Ascending aorta (tissue), 2 donors: ENCODE measurements at regions not wholly inside any gene's neighbourhood (a gene's known extent, or its start where the extent isn't known, plus 50 kb on each side); places are given as distances from the start of the nearest gene placed in this dataset.

Source experiments
- DNase-seq, 2 donors: peaks; one replicate each; pipeline ENCODE4 v3.0.0-alpha.2; 2019; ENCODE audit warnings: low spot score in 2 of 2
- H3K27ac ChIP-seq, 2 donors: fragments of 200-600 bp; sonication (generic); one replicate each; pipeline ENCODE4 v1.5.1; 2016 to 2017; ENCODE audit warnings: mild to moderate bottlenecking in 1 of 2
- H3K27me3 ChIP-seq: fragments of 200-600 bp; sonication (generic); one replicate; pipeline ENCODE4 v1.5.1; 2017
- H3K36me3 ChIP-seq, 2 donors: fragments of 200-600 bp; sonication (generic); one replicate each; pipeline ENCODE4 v1.5.1; 2016
- H3K4me1 ChIP-seq, 2 donors: fragments of 200-600 bp; sonication (generic); one replicate each; pipeline ENCODE4 v1.5.1; 2016 to 2017; ENCODE audit warnings: mild to moderate bottlenecking in 1 of 2
- H3K4me3 ChIP-seq, 2 donors: fragments of 200-600 bp; sonication (generic); one replicate each; pipeline ENCODE4 v1.5.1; 2016 to 2017; ENCODE audit warnings: mild to moderate bottlenecking in 1 of 2
- H3K9me3 ChIP-seq, 2 donors: fragments of 200-600 bp; sonication (generic); one replicate each; pipeline ENCODE4 v1.5.1; 2016
- intact Hi-C: fragments of 100-400 bp; cut with DNase I; formaldehyde crosslinking; loops from one replicate; pipeline ENCODE4 v1.15.1; 2023
- TF ChIP-seq, protein P1 (sequence below), 3 experiments: fragments of 200-600 bp in 2 of 3; fragments of 450-650 bp in 1 of 3; sonication (generic) in 2 of 3; IDR thresholded peaks; one replicate each; pipeline ENCODE4 v1.5.1; 2016 to 2019; ENCODE audit warnings: antibody characterized with exemption in 3 of 3, mild to moderate bottlenecking in 1 of 3, moderate library complexity in 1 of 3

DNA sequence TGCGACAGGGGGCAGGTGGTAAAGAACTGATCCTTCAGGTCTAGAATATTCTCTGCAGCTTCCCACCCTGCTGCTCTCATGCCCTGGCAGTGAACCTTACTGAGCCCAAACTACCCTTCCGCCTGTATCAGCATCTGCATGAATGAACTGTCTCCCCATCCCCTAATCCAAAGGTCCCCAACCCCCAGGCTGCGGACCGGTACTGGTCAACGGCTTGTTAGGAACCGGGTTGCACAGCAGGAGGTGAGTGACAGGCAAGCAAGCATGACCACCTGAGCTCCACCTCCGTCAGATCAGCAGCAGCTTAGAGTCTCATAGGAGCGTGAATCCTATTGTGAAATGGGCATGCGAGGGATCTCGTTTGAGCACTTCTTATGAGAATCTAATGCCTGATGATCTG, 58.2 kb upstream of the LMO1 start:
- Histone ChIP-seq H3K27me3 (no peaks in the 10 kb centered on the region), H3K27ac (no peak overlapping the region), H3K36me3 (no peaks in the 10 kb centered on the region), H3K4me1 (no peaks in the 10 kb centered on the region), H3K4me3 (no peak overlapping the region), H3K9me3 (no peaks in the 10 kb centered on the region)
- TF ChIP-seq, protein P1, sequence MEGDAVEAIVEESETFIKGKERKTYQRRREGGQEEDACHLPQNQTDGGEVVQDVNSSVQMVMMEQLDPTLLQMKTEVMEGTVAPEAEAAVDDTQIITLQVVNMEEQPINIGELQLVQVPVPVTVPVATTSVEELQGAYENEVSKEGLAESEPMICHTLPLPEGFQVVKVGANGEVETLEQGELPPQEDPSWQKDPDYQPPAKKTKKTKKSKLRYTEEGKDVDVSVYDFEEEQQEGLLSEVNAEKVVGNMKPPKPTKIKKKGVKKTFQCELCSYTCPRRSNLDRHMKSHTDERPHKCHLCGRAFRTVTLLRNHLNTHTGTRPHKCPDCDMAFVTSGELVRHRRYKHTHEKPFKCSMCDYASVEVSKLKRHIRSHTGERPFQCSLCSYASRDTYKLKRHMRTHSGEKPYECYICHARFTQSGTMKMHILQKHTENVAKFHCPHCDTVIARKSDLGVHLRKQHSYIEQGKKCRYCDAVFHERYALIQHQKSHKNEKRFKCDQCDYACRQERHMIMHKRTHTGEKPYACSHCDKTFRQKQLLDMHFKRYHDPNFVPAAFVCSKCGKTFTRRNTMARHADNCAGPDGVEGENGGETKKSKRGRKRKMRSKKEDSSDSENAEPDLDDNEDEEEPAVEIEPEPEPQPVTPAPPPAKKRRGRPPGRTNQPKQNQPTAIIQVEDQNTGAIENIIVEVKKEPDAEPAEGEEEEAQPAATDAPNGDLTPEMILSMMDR (IDR thresholded peaks at IDR 0.05), result no peak
- intact Hi-C loops, result no loop called here
- DNase-seq, result no peak

DNA sequence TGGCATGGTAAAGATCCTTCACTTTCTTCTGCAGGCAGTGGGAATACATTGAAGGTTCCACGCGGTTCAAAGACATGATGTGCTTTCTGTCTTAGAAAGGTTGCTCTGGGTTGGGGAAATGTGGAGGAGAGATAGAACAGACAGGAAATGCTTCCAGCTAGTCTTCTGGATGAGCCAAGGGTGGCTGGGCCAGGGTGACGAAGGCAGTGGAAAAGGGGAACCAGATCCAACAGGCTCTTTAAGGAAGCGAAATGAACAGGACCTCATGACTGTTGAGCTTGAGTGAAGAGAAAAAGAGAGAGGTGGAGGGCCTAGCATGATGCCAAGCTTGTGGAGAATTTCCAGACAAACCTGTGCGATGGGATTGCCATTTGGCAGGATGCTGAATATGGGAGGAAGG, 56.4 kb upstream of the LMO1 start:
- TF ChIP-seq, protein P1 (IDR thresholded peaks at IDR 0.05), result no peak
- intact Hi-C loops, result no loop called here
- no peaks in the 10 kb centered on the region for H3K36me3 ChIP-seq
- no peaks in the 10 kb centered on the region for H3K9me3 ChIP-seq
- no peak for DNase-seq
- no peak overlapping the region for H3K4me3 ChIP-seq
- H3K27ac ChIP-seq, result no peak overlapping the region
- no peaks in the 10 kb centered on the region for H3K4me1 ChIP-seq
- no peaks in the 10 kb centered on the region for H3K27me3 ChIP-seq

DNA sequence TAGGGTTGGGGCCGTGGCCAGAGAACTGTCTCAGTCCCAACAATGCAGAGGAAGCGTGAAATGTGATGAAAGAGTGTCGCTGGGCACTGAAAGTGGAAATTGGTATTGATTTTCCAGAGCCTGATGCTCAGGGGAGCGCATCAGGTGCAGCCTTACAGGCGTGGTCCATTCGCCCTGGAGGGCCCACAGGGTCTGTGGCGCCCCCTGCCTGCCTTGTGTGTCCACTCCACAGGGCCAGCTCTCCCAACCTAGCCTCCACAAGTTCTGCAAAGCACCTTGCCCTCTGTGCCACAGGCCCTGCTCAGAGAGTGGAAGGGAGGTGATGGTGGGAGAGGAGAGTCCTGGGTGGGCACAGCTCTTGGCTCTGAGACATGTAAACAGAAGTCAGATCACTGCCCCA, 54.9 kb upstream of the LMO1 start:
- no peak for DNase-seq
- intact Hi-C loops, result no loop called here
- Histone ChIP-seq H3K4me3 (no peak overlapping the region), H3K27me3 (no peaks in the 10 kb centered on the region), H3K9me3 (no peaks in the 10 kb centered on the region), H3K4me1 (no peaks in the 10 kb centered on the region), H3K27ac (no peak overlapping the region), H3K36me3 (no peaks in the 10 kb centered on the region)
- TF ChIP-seq, protein P1 (IDR thresholded peaks at IDR 0.05), result no peak

- no peaks in the 10 kb centered on the region for H3K9me3 ChIP-seq
- H3K4me1 ChIP-seq, result no peaks in the 10 kb centered on the region
- H3K27me3 ChIP-seq, result no peaks in the 10 kb centered on the region
- intact Hi-C loops, result no loop called here
- DNase-seq, result no peak
- H3K36me3 ChIP-seq, result no peaks in the 10 kb centered on the region
- TF ChIP-seq, protein P1 (IDR thresholded peaks at IDR 0.05), result no peak
- no peak overlapping the region for H3K4me3 ChIP-seq
- H3K27ac ChIP-seq, result no peak overlapping the region
These were observed 53.5 kb upstream of the LMO1 start for GRCh38 chr11:8317159-8317558.

DNA sequence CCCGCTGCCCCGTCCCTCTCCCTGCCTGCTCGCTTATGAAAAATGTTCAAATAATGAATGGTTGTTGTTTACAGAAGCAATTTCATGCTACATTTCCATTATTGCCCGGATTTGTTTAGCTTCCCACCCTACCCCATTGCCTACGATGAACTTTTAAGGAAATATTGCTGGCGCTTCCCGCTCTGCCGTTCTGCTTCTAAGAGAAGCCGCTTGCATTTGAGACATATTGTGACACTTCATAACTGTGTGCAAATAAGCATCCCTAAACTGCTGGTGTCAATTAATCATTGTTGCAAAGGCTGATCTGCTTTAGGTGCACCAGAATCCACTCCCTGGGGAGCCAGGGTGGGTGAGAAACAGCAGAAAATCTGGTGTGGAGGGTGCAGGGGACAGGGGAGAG, 52.3 kb upstream of the LMO1 start:
- H3K4me3 ChIP-seq, result no peak overlapping the region
- H3K36me3 ChIP-seq, result no peaks in the 10 kb centered on the region
- no peak overlapping the region for H3K27ac ChIP-seq
- no peaks in the 10 kb centered on the region for H3K9me3 ChIP-seq
- TF ChIP-seq, protein P1 (IDR thresholded peaks at IDR 0.05), result no peak
- intact Hi-C loops, result no loop called here
- no peaks in the 10 kb centered on the region for H3K27me3 ChIP-seq
- DNase-seq, result no peak
- no peaks in the 10 kb centered on the region for H3K4me1 ChIP-seq

- intact Hi-C loops, result no loop called here
- Histone ChIP-seq H3K36me3 (no peaks in the 10 kb centered on the region), H3K4me1 (no peaks in the 10 kb centered on the region), H3K9me3 (no peaks in the 10 kb centered on the region), H3K4me3 (no peak overlapping the region), H3K27me3 (no peaks in the 10 kb centered on the region), H3K27ac (no peak overlapping the region)
- TF ChIP-seq, protein P1 (IDR thresholded peaks at IDR 0.05), result no peak
- DNase-seq, result no peak
These were observed 51.8 kb upstream of the LMO1 start for GRCh38 chr11:8315463-8315862.
